ENCODE measurements at regions not wholly inside any gene's neighbourhood (a gene's known extent, or its start where the extent isn't known, plus 50 kb on each side); places are given as distances from the start of the nearest gene placed in this dataset.

DNA sequence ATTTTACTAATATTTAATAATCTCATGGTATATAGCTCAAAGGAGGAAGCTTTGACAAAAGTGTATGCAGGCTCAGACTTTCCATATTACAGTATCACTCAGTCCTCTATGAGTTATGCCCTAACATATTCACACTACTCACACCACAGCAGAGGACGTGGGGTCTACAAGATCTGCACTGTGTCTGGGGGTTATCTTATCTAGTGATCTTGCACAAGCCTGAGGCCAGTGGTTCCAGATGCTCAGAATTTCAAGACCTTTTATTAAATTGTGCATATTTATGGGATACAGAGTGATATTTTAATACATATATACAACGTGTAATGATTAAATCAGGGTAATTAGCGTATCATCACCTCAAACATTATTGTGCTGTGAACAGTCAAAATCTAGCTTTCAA lies 933.1 kb downstream of the SQOR start:
- DNase-seq = no peak

GRCh38 chr15:46569781-46570180 lies 935.0 kb downstream of the SQOR start:
- no peak for DNase-seq

GRCh38 chr15:46576646-46577395 lies 942.0 kb downstream of the SQOR start:
- DNase-seq = no peak

- DNase-seq = no peak
These were observed 942.9 kb downstream of the SQOR start for GRCh38 chr15:46577767-46578166.

GRCh38 chr15:46580487-46580886 lies 945.7 kb downstream of the SQOR start:
- DNase-seq = no peak

DNA sequence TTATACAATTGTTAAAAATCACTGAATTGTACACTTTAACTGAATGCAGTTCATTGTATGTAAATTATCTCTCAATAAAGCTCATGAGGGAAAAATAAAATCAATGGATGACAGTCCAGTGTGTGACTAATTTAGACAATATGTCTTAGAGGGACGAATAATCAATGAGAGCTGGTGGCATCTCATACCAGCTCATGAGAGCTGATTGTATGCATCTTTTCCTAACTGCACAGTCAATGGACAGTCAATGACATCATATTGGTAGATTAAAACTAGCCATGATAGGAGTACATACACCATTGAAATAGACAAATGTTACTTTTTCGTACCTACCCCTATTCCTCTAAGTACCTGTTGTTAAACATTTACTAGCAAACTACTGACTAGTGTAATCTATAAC lies 946.1 kb downstream of the SQOR start:
- DNase-seq = no peak

DNA sequence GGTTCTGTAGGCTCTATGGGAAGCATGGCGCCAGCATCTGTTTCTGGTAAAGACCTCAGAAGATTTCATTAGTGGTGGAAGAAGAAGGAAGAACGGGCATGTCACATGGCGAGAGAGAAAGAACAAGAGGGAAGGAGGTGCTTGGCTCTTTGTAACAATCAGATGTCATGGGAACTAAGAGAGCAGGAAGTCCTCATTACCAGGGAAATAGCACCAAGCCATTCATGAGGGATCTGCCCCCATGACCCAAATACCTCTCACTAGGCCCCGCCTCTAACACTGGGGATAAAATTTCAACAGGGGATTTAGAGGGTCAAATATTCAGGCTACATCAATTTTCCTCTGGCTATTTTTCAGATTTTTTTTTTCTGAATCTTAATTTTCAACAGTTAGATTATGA lies 954.3 kb downstream of the SQOR start:
- peak in 1 of 3 experiments; percentile 2 for DNase-seq

- peak in 1 of 3 experiments; percentile 5 for DNase-seq
These were observed 956.6 kb downstream of the SQOR start for GRCh38 chr15:46591462-46591861.

GRCh38 chr15:46595016-46595415 lies 960.2 kb downstream of the SQOR start:
- DNase-seq = no peak

DNA sequence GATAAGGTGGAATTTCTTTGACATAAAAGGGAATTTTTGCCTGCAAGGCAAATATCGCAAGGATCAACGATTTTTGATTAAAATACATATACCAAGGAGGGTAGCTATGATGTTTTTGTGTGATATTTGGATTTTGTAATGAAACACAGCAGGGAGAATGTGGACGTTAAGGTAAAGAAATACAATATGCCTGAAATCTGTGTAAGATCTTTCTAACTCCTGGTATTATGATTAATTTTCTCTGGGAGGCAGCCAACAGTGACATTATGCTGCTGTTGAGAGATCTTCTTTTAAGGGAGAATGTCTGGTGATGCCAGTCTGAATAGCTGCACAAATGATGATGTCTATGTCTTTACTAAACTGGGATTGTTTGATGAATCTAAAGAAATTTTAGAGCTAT lies 972.2 kb downstream of the SQOR start:
- DNase-seq = no peak

DNA sequence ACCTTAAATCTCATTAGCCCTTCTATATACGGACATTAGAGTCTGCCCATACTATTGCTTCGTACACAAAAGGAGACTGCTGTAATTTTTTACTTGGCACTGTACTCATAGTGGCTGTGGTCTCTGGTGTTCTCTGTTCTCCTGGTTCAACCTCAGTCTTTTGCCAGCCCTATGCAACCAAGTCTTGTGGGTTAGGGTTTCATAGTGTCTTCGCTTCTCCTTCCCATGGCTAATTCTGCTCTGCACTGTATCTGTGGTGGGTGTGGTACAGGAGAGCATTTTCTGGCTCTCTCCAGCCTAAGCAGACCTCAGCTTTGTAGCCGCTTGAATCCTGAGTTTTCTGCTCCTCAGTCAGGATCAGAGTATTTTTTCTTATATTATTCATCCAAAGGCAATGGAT lies 981.2 kb downstream of the SQOR start:
- DNase-seq = no peak

DNA sequence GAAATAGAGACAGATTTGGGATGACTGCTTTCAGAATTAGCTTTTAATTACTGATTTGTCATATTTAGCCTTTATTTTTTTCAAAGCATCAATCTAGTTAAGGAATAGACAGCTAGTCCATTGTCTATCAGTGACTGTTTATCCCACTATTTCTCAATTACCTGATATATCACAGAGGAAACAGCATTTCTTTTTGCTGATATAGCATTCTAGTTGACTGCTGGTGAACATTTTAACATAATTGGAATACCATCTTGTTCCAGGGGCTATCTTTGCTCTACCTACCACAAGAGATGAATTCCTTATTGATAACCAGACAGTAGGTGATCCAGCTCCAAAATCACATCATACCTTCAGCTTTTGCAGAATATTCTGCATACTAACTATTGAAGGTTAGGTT lies 982.7 kb downstream of the SQOR start:
- DNase-seq = no peak

DNA sequence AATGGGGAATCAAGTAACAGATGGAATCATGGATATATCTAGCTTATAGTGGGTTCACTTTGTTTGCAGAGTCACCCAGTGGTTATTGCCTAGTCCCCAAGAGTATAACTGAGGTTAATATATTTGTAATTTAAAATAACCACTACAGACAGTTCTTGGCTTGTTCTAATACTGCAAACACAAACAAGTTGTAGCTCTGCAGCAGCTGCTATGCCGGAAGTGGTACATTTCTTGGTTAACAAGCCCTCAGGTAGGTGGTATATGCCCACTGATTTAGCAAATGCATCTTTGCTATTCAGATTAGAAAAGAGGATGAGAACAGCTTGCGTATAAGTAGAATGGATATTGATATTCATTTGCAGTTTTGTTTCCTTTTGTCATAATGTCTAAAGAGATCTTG lies 984.2 kb downstream of the SQOR start:
- DNase-seq = no peak

DNA sequence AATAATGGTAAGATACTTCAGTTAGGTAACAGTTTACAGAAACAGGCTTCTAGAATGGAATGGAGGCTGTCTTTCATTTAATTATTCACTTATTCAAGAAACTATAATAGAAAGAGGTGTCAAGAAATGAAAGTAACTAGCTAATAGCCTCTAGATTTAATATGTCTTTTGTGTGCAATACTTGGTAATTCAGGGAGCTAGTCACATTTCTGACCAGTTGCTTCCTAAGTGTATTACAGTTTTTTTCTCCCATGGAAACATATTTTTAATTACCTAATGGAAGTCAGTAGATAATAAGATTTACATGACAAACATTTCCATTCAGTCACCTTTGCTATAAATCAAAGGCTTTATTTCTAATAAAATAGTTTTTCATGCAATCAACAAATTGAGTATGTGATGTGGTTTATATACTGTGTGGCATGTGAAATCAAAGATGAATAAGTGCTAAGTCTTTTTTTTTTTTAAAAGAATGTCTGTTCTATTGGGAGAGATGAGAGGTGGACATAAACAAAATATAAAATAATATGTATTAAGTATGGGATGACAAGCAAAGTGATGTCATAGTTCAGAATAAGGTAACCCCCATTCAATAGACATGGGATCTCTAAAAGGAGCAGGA lies 985.7 kb downstream of the SQOR start:
- DNase-seq = no peak

DNA sequence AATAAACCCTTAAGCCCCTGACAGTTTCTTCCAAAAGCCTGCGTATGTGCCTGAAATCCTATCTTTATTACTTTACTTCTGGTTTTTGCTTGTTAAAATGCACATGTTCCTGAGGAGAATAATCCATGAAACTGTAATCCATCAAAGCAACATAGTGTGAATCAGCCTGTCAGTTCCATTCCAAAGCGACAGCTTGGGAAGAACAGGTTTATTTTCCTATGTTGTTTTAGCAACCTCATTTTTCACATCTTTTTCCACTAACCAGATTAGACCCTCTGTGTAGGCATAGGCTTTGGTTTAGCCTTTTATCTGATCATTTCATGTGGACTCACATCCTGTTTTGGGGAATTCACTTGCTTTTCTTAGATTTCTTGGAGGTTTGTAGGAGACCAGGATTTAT lies 988.0 kb downstream of the SQOR start:
- DNase-seq = no peak

DNA sequence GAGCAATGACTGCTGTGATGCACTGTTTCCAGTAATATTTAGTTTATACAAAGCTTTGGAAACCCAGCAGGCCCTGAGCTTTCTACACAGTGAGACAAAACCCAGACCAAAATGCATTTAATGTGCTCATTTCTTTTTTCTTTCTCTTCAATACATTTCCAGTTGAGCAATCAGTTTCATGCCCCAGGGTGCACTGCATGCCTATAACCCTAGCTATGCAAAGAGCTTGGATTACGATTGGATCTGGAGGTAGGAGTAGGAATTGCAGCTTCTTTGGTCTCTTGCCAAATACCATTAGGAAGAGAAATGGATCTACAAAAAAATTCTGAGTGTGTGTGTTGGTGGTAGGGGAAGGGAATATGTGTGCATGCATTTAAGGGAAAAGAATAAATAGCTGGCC lies 1001.4 kb downstream of the SQOR start:
- peak in 1 of 3 experiments; percentile 1 for DNase-seq

- DNase-seq = peak in 1 of 3 experiments; percentile 3
These were observed 1010.0 kb downstream of the SQOR start for GRCh38 chr15:46644501-46645481.

- DNase-seq = no peak
These were observed 1011.7 kb downstream of the SQOR start for GRCh38 chr15:46646490-46646889.

DNA sequence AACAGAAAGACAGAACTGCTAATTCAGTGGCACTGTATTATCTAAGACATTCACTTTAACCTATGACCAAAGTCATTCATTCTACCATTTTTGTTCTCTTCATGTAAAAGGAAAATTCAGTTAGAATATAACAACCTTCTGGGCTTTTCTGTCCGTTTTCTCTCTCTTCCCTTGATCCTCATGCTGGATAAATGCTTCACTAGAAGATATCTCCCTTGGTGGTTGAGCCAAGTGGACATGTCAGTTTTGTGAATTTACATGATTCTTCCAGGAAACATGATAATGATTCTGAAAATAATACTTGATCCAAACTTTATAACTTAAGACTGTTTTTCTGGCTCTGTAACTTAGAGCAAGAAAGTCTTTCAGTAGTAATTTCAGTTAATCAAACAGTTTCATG lies 1012.2 kb downstream of the SQOR start:
- DNase-seq = no peak

- peak in 1 of 3 experiments; percentile 34 for DNase-seq
These were observed 1017.4 kb downstream of the SQOR start for GRCh38 chr15:46652266-46652665.

GRCh38 chr15:46654993-46655392 lies 1020.2 kb downstream of the SQOR start:
- DNase-seq = no peak

- DNase-seq = no peak
These were observed 1025.4 kb downstream of the SQOR start for GRCh38 chr15:46660096-46660842.

DNA sequence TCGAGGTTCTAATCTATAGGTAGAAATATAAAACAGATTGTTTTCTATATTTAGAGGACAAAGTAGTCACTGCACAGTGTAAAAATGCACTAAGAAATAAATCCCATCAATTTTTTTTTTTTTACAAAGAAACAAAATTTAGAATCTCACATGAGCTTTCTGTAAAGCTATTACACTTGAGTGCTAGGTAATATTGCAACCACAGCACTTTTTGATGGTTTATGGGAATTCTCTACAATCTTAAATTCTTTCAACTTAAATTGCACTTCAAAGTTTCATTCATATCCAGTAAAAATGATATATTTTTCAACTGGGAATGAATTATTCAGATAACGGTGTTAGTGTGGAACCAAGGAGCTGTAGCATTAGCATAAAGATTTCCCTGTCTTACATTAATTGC lies 1035.4 kb downstream of the SQOR start:
- no peak for DNase-seq
